Activated CD4-positive, alpha-beta T cell treated with anti-CD3 and anti-CD28 coated beads, Interleukin-2, Interleukin-6, amounts not matched to agents 100 ng/mL and 50 ng/mL, durations not matched to agents 16 hours and 8 hours (primary cell): ENCODE measurements at regions not wholly inside any gene's neighbourhood (a gene's known extent, or its start where the extent isn't known, plus 50 kb on each side); places are given as distances from the start of the nearest gene placed in this dataset.
"Not testable (repeated sequence)": the region's sequence is repeated elsewhere in the genome, so short reads cannot be mapped to it uniquely, and the experiment has no call there.

Experiments used
- DNase-seq: peaks from one replicate; pipeline ENCODE4 v3.0.0-alpha.2; 2020

GRCh38 chr3:18987862-18988447 lies 160.4 kb upstream of the KCNH8 start:
- no peak for DNase-seq

GRCh38 chr3:18987070-18987469 lies 161.2 kb upstream of the KCNH8 start:
- DNase-seq, result no peak

GRCh38 chr3:18982920-18983319 lies 165.4 kb upstream of the KCNH8 start:
- DNase-seq, result no peak

DNA sequence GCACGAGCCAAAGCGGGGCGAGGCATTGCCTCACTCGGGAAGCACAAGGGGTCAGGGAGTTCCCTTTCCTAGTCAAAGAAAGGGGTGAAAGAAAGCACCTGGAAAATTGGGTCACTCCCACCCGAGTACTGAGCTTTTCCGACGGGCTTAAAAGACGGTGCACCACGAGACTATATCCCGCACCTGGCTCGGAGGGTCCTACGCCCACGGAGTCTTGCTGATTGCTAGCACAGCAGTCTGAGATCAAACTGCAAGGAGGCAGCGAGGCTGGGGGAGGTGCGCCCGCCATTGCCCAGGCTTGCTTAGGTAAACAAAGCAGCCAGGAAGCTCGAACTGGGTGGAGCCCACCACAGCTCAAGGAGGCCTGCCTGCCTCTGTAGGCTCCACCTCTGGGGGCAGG lies 172.2 kb upstream of the KCNH8 start:
- DNase-seq, result not testable (repeated sequence)

DNA sequence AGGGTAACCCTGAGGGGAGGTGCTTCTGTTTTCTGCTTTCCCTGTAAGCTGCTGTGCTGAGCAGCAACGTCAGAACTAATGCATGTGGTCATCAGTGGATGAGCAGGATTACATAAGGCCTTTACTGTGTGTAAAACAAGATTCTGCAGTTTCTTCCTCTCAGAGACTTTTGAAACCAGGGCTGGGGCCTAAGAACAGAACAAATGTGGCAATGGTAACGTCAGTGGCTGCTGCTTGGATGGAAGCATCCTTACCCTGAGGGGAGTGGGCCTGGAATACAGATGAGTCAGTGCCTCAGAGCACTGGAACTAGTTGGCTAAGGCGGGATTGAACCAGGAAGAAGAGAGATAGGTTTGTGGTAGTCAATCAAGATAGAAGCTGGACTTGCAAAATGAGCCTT lies 180.2 kb upstream of the KCNH8 start:
- DNase-seq, result no peak

- DNase-seq, result no peak
Measured at GRCh38 chr3:18965781-18966180, 182.5 kb upstream of the KCNH8 start.

GRCh38 chr3:18964640-18965039 lies 183.7 kb upstream of the KCNH8 start:
- no peak for DNase-seq

- DNase-seq, result no peak
Measured at GRCh38 chr3:18951333-18951732, 197.0 kb upstream of the KCNH8 start.

GRCh38 chr3:18946524-18946923 lies 201.8 kb upstream of the KCNH8 start:
- DNase-seq, result no peak

DNA sequence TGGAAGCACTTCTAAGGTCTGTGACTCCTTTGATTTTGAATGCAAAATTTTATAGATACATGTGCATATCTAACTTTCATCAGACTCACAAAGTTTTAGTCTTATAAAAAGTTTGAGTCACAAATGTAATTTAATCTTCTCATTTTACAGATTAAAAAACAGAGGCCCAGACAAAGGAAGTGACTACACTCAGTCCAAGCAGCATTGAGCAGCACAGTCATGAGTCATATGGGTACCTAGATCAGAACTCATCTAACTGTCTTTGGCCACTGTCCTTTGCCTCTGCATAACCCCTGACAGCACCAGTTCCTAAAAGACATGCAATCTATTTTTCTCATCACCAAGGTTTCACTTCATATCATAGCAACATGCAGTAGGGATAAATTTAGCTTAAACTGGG lies 210.7 kb upstream of the KCNH8 start:
- DNase-seq, result peak; percentile 24

- DNase-seq, result no peak
Measured at GRCh38 chr3:18919158-18919557, 229.2 kb upstream of the KCNH8 start.

GRCh38 chr3:18917923-18918322 lies 230.4 kb upstream of the KCNH8 start:
- DNase-seq, result no peak

- DNase-seq, result no peak
Measured at GRCh38 chr3:18902081-18902793, 246.1 kb upstream of the KCNH8 start.

GRCh38 chr3:18901571-18901970 lies 246.7 kb upstream of the KCNH8 start:
- no peak for DNase-seq

DNA sequence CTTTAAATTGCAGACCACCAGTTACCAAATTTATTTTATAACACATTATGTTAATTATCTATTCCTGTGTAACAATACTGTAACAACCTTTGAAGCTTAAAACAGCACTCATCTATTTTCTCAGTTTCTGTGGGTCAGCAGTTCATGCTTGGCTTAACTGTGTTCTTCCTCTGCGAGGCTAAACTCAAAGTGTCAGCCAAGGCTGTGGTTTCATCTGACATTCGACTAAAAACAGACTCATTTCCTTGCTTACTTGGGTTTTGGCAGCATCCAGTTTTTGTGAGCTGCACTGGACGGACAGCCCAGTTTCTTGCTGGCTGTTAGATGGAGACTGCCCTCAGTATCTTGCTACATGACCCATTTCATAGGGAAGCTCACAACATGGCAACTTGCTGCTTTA lies 247.3 kb upstream of the KCNH8 start:
- no peak for DNase-seq

GRCh38 chr3:18898911-18899310 lies 249.4 kb upstream of the KCNH8 start:
- DNase-seq, result no peak

GRCh38 chr3:18892756-18893155 lies 255.6 kb upstream of the KCNH8 start:
- DNase-seq, result no peak

DNA sequence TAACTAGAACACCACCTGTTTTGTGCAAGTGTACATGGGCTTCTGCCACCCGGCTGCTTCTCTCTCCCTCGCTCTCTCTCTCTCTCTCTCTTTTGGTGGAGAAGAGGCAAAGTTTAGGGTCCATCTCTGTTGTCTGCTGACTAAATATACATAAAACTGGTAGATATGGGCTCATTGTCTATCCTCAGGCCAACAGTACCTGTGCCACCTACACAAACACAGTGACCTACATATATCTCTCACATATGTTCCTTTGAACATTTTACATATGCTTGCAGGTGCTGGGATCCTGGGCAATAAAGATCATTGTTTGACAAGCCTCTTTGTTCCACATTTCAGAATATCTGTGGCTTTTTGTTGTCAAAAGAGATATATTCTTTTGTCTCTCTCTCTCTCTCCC lies 256.3 kb upstream of the KCNH8 start:
- DNase-seq, result no peak

DNA sequence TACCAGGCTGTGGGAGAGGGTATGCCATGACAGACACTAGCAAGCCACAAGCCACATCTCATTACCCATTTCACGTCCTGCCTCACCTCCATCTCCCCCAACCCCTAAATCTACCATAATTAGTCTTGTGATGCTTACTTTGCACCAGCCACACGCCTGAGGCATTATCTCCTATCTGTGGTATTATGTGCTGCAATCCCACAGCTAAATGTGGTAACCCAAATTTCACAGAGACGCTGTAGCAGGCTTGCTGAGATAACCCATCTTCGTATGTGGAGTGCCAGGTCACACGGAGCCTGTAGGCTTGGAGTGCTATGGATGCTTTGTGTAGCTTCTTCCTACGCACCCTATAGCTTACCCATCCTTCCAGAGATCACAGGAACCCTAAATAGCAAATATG lies 256.7 kb upstream of the KCNH8 start:
- DNase-seq, result peak; percentile 32

- DNase-seq, result no peak
Measured at GRCh38 chr3:18890449-18890848, 257.9 kb upstream of the KCNH8 start.

GRCh38 chr3:18888819-18889218 lies 259.5 kb upstream of the KCNH8 start:
- no peak for DNase-seq

GRCh38 chr3:18888370-18888769 lies 259.9 kb upstream of the KCNH8 start:
- DNase-seq, result no peak

- no peak for DNase-seq
Measured at GRCh38 chr3:18886331-18886730, 262.0 kb upstream of the KCNH8 start.

DNA sequence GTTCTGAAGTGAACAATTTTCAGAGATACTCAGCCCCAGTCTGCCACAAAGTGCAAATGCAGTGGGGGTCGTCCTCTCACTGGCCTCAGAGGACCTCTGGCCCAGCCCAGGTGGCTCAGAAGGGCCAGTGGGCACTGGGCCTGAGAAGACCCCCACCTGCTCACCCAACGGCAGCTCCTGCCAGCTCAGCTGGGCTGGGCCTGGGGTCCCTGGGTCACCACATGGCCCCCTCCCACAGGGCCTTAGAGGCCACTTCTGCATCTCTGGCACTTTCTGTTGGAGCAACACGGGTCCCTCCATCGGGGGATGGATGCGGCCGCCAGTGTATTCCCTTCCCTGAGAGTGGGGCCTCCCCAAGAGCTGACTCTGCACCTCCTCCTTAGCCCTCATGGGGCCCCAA lies 262.7 kb upstream of the KCNH8 start:
- no peak for DNase-seq

- DNase-seq, result no peak
Measured at GRCh38 chr3:18883571-18883970, 264.7 kb upstream of the KCNH8 start.
